AG10803 (cell line): ENCODE measurements at regions not wholly inside any gene's neighbourhood (a gene's known extent, or its start where the extent isn't known, plus 50 kb on each side); places are given as distances from the start of the nearest gene placed in this dataset.

Experiments
- DNase-seq: peaks from one replicate; pipeline ENCODE4 v3.0.0; 2010; ENCODE audit warnings: low read depth
- H3K4me3 ChIP-seq: 2 replicates; pipeline ENCODE4 v1.5.1; 2011; ENCODE audit warnings: mild to moderate bottlenecking, low read length, control low read depth
- TF ChIP-seq, protein P1 (sequence below): conservative IDR thresholded peaks from 2 replicates; pipeline ENCODE4 v1.5.1; 2011; ENCODE audit warnings: mild to moderate bottlenecking, low read length, control low read depth, inconsistent platforms

DNA sequence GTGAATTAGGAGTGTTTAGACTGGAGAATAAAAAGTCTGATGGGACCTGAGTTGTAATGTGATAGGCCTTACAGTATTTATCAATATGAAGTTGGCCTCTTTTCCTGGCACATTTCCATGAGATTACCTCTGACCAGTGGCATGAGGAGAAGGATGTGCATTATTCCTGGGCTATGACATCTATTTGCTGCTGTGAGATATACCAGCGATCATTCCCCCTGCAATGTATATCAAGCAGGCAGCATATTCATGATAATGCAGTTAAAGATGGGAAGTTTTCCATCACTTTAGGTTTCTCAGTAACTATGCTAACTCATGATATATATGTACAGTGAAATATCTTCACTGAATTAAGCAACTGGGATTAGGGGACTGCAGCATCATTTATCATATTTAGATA is 142.8 kb upstream of the MBL2 start:
- DNase-seq: no peak
- TF ChIP-seq, protein P1, sequence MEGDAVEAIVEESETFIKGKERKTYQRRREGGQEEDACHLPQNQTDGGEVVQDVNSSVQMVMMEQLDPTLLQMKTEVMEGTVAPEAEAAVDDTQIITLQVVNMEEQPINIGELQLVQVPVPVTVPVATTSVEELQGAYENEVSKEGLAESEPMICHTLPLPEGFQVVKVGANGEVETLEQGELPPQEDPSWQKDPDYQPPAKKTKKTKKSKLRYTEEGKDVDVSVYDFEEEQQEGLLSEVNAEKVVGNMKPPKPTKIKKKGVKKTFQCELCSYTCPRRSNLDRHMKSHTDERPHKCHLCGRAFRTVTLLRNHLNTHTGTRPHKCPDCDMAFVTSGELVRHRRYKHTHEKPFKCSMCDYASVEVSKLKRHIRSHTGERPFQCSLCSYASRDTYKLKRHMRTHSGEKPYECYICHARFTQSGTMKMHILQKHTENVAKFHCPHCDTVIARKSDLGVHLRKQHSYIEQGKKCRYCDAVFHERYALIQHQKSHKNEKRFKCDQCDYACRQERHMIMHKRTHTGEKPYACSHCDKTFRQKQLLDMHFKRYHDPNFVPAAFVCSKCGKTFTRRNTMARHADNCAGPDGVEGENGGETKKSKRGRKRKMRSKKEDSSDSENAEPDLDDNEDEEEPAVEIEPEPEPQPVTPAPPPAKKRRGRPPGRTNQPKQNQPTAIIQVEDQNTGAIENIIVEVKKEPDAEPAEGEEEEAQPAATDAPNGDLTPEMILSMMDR: no peak
- H3K4me3 ChIP-seq: no peak overlapping the region

DNA sequence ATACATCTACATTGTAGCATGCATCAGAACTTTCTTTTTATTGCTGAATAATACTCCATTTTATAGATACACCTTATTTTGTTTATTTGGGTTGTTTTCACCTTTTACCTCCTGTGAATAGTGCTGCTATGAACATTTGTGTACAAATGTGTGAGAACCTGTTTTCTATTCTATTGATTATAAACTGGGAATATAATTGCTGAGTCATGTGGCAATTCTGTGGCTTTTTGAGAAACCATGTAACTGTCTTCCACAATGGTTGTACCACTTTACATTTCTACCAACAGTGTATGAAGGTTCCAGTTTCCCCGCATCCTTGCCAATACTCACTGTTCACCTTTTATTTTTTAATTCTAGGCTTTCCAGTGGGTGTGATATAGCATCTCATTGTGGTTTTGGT is 138.6 kb upstream of the MBL2 start:
- H3K4me3 ChIP-seq: no peak overlapping the region
- TF ChIP-seq, protein P1: no peak
- DNase-seq: no peak

DNA sequence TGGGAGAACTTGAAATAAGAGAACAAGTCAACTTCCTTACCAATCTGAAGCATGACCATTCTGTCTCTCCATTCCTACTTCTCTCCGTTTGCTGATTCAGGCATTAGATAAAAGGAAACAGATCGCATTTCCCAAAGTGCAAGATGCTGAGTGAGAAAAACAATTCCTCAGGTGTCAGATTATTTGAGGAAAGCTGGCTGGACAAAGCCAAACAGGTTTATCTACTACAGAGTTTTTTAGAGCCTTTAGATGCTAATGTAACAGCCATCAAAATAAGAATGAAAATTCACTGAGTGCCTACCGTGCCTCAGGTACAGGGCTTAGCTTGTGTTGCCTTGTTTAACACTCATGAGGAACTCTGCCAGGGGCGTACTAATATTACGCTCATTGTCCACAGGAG is 135.9 kb upstream of the MBL2 start:
- TF ChIP-seq, protein P1: no peak
- no peak overlapping the region for H3K4me3 ChIP-seq
- DNase-seq: no peak

DNA sequence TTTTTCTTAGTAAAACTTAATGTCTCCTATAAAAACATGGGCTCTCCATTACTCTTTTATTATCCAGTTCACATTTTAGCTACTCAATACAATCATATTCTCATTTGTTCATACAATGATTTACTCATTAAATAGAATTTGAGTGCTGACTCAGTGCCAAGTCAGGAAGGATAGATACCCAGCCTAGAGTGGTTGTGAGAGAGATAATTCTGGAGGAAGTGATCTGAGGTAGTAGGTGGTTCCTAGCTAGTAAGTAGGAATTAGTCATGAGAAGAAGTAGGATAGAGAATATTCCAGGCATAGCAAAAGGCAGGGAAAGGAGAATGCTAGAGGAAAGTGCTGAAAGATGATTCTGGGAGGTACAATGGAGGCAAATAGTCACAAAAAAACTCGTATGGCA is 133.5 kb upstream of the MBL2 start:
- no peak for DNase-seq
- TF ChIP-seq, protein P1: no peak

DNA sequence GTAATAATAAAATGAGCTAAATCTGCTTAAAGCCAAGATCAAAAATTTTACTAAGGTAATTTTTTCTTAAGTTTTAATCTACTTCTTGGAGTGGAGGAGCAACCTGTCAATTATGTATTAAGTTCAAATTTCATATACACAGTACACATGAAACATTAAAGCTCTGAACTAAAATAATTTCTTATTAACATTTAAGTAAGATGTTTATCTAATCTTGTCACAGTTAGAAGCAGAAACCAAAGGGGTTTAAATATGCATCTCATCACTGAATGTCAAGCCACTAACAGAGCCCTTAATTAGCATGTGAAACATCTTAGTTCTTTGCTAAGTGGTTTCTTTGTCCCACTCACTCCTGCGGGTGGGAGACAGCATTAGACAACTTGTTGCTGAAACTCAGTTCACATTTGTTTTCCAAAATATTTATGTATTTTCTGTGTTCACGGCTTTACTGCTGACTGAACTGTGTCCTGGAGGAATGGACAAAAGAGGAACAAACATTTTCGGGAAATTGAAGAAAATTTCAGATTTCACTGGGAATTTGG is 130.9 kb upstream of the MBL2 start:
- DNase-seq: no peak
- TF ChIP-seq, protein P1: no peak
- H3K4me3 ChIP-seq: no peak overlapping the region

More for the DNA sequence above, 133.5 kb upstream of the MBL2 start:
- H3K4me3 ChIP-seq: no peak overlapping the region

DNA sequence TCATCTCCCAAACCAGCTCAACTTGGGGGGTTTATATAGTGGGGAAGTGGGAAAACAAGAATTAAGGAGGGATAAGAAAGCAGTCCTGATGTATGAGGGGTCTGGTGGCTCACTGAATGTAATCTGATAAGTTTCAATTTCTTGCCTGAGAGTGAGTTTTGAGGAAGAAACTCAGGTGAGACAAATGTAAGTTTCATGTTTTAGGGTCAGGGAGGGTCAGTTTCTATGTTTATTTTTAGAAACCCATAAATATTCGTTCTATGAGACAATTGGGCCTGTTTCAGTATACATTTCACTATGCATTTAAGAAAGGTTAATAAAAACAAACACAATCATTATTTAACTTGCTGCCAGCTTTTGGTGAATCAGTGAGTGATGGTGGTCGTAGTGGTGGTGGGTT is 128.0 kb upstream of the MBL2 start:
- no peak overlapping the region for H3K4me3 ChIP-seq
- DNase-seq: no peak
- TF ChIP-seq, protein P1: no peak

DNA sequence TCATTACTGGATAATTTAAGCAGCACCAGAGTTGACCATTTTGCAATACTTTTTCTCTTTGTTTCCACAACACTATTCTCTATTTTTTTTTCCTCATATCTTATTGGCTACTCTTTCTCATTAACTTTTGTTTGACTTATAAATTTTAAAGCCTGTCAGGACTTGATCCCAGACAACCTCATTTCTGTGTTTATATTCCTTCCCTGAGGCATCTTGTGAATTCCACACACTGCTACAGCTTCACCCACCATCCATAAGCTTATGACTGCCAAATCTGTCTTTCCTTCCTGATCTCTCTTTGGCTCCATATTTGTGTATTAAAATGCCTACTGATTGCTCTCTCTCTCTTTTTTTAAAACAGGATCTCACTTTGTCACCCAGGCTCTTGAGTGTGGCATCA is 124.6 kb upstream of the MBL2 start:
- no peak overlapping the region for H3K4me3 ChIP-seq
- DNase-seq: no peak
- TF ChIP-seq, protein P1: no peak
